ENCODE measurements at regions not wholly inside any gene's neighbourhood (a gene's known extent, or its start where the extent isn't known, plus 50 kb on each side); places are given as distances from the start of the nearest gene placed in this dataset.

DNA sequence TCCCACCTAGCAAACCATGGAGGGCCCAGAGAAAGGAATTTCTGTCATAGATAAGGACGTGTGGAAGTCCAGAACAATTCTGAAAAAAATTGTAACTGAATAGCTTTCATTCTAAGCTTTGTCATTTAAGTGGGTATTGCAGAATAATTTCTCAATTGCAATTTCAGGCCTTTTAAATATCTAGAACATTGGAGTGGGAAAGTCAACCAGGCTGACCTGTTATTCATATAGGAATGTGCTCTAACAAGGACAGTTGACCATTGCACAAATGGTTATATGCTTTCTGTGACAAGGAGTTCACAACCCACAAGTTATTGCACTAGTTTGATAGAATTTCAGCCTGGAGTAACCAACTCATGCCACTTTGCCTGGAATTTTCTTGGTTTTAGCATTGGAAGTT is 53.4 kb upstream of the OLIG3 start:
- no peak for TF ChIP-seq CTCF (conservative IDR thresholded peaks at IDR 0.05; ENCODE audit: low read depth, low read length)
- TF ChIP-seq RCOR1 (IDR thresholded peaks at IDR 0.05; ENCODE audit: insufficient replicate concordance, low read length), result no peak
- no peak for TF ChIP-seq POLR2A (IDR thresholded peaks at IDR 0.05; ENCODE audit: low read depth, low read length)
- TF ChIP-seq CHD1 (IDR thresholded peaks at IDR 0.05; ENCODE audit: low read depth, low read length), result no peak
- Histone ChIP-seq H4K91ac (ENCODE audit: insufficient read depth, low read depth, low read length) (no peak overlapping the region), H3K4me2 (ENCODE audit: low read depth, low read length) (no peak overlapping the region), H3K4me1 (ENCODE audit: control insufficient read depth, insufficient read depth, low read length) (no peaks in the 10 kb centered on the region), H2BK15ac (ENCODE audit: low read depth, low read length) (no peak overlapping the region), H3K27ac (ENCODE audit: insufficient read depth, low read length) (no peak overlapping the region), H3K14ac (replicated peaks; ENCODE audit: low read depth, low read length) (no peak overlapping the region), H3K9me1 (ENCODE audit: insufficient read depth, low read length) (no peaks in the 10 kb centered on the region), H3K23ac (ENCODE audit: low read depth, low read length) (no peak overlapping the region), H2AFZ (replicated peaks; ENCODE audit: low read length, poor library complexity) (no peak overlapping the region), H4K5ac (ENCODE audit: low read depth, low read length) (no peak overlapping the region), H3K56ac (ENCODE audit: extremely low read depth, insufficient read depth, low read length) (no peak overlapping the region), H3K79me1 (ENCODE audit: low read depth in 1 of 2, low read length in 2 of 2) (no peaks in the 10 kb centered on the region), H3K4ac (ENCODE audit: low read depth, low read length) (no peak overlapping the region), H3K27me3 (ENCODE audit: control insufficient read depth, insufficient read depth, low read length) (no peaks in the 10 kb centered on the region), H2BK5ac (ENCODE audit: low read depth, low read length, poor library complexity, severe bottlenecking) (no peak overlapping the region), H3K9ac (ENCODE audit: low read depth, low read length) (no peak overlapping the region), H2AK9ac (replicated peaks; ENCODE audit: low read depth, low read length, poor library complexity) (no peak overlapping the region), H4K8ac (ENCODE audit: low read depth in 2 of 2, low read length in 2 of 2) (no peak overlapping the region), H4K20me1 (ENCODE audit: insufficient read depth, low read length) (no peaks in the 10 kb centered on the region), H3K9me3 (ENCODE audit: control insufficient read depth, insufficient read depth, low read length) (no peaks in the 10 kb centered on the region), H2AK5ac (ENCODE audit: low read depth, low read length) (no peak overlapping the region), H3K4me3 (ENCODE audit: insufficient read depth, low read depth, low read length) (no peak overlapping the region), H2BK20ac (ENCODE audit: low read depth, low read length) (no peak overlapping the region), H3K36me3 (ENCODE audit: control insufficient read depth, insufficient read depth, low read length) (no peaks in the 10 kb centered on the region), H2BK120ac (ENCODE audit: low read depth, low read length) (no peak overlapping the region), H3K18ac (ENCODE audit: low read depth, low read length) (no peak overlapping the region)
- ATAC-seq (ENCODE audit: low read depth) (no peak), DNase-seq (no peak)
- dilution Hi-C loops (cut with HindIII; ENCODE audit: low sequenced_read_pairs, unreplicated experiment) (no loop called here), in situ Hi-C loops (cut with MboI; ENCODE audit: low sequenced_read_pairs) (no loop called here), intact Hi-C loops (cut with micrococcal nuclease) (no loop called here)
- POLR2A ChIA-PET (ENCODE audit: unreplicated experiment), result no interaction called here
- no CpG with 5 or more reads among the region's 1 CpG for WGBS, 2 experiments (ENCODE audit: extremely low coverage in 2 of 2, insufficient read length in 1 of 2)
- no TSS peak for BruUV-seq (replicated peaks)
- CTCF ChIA-PET, result no interaction called here
